PFSK-1 (cell line): ENCODE measurements at regions not wholly inside any gene's neighbourhood (a gene's known extent, or its start where the extent isn't known, plus 50 kb on each side); places are given as distances from the start of the nearest gene placed in this dataset.

ENCODE experiments used
- POLR2AphosphoS5 ChIP-seq: IDR thresholded peaks from 2 replicates; pipeline ENCODE4 v1.6.1; 2012; ENCODE audit warnings: low read depth, mild to moderate bottlenecking, control low read depth, low read length, moderate library complexity
- REST ChIP-seq, 2 experiments: IDR thresholded peaks; 2 replicates each; pipeline versions ENCODE4 v1.6.1 to v1.8.0; 2011 to 2012; ENCODE audit warnings: low read depth in 2 of 2, low read length in 2 of 2, control low read depth in 1 of 2, inconsistent platforms in 1 of 2, mild to moderate bottlenecking in 1 of 2, moderate library complexity in 1 of 2; ENCODE audit not compliant: insufficient read depth in 1 of 2
- SIN3A ChIP-seq: IDR thresholded peaks from 2 replicates; pipeline ENCODE4 v1.6.1; 2012; ENCODE audit warnings: mild to moderate bottlenecking, low read length, moderate library complexity, borderline replicate concordance; ENCODE audit not compliant: insufficient read depth
- TAF1 ChIP-seq: IDR thresholded peaks from 2 replicates; pipeline ENCODE4 v1.6.1; 2012; ENCODE audit warnings: low read length, control low read depth, borderline replicate concordance; ENCODE audit not compliant: insufficient read depth

GRCh38 chr6:22749696-22750095 is 180.3 kb downstream of the HDGFL1 start:
- TF ChIP-seq SIN3A (no peak), POLR2AphosphoS5 (no peak), REST (IDR thresholded peaks at IDR 0.05; ENCODE audit: insufficient read depth in 1 of 2, low read depth in 2 of 2, low read length in 2 of 2) (no peak), TAF1 (no peak)
